ENCODE measurements at regions not wholly inside any gene's neighbourhood (a gene's known extent, or its start where the extent isn't known, plus 50 kb on each side); places are given as distances from the start of the nearest gene placed in this dataset.
"Not testable (repeated sequence)": the region's sequence is repeated elsewhere in the genome, so short reads cannot be mapped to it uniquely, and the experiment has no call there.

DNA sequence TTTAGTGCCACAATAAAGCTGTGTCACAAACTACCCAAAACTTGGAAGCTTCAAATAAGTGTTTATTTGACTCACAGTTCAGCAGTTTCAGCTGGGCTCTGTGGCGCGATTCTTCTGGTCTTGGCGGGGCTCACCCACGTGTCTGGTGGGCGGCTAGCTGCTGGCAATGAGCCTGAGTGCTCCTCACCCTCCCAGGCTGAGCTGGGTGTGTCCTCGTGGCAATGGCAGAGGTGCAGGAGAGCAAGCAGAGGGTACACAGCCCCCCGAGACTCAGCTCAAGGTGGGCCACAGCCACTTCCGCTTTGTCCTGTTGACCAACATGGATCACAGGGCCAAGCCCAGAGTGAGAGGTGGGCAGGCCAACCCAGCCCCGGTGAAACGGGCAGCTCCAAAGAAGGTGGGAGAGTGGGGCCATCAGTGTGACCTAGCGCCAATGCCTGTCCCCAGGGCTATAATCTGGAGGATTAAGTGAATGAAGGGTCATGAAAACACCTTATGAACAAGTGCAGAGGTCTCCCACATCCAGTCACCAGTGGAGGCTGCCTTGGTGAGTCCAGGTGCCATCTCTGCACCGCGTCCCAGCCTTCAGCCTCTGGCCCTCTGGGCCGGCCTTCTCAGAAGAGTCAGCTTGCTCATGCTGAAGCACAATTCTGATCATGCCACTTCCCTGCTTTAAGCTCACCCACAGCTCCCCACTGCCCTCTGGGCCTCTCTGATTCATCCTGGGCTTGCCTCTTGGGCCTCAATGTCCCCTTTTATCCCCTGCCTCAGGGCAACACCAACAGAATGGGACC, 74.6 kb upstream of the RTL6 start:
- DNase-seq (ENCODE audit: low read depth) = no peak
- TF ChIP-seq, protein P1, sequence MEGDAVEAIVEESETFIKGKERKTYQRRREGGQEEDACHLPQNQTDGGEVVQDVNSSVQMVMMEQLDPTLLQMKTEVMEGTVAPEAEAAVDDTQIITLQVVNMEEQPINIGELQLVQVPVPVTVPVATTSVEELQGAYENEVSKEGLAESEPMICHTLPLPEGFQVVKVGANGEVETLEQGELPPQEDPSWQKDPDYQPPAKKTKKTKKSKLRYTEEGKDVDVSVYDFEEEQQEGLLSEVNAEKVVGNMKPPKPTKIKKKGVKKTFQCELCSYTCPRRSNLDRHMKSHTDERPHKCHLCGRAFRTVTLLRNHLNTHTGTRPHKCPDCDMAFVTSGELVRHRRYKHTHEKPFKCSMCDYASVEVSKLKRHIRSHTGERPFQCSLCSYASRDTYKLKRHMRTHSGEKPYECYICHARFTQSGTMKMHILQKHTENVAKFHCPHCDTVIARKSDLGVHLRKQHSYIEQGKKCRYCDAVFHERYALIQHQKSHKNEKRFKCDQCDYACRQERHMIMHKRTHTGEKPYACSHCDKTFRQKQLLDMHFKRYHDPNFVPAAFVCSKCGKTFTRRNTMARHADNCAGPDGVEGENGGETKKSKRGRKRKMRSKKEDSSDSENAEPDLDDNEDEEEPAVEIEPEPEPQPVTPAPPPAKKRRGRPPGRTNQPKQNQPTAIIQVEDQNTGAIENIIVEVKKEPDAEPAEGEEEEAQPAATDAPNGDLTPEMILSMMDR (IDR thresholded peaks at IDR 0.05; ENCODE audit: insufficient read depth, low read depth, low read length, missing control alignments) = no peak
- no peak overlapping the region for H3K4me3 ChIP-seq (ENCODE audit: low read depth, low read length)

- no peak overlapping the region for H3K4me3 ChIP-seq (ENCODE audit: low read depth, low read length)
- TF ChIP-seq, protein P1 (IDR thresholded peaks at IDR 0.05; ENCODE audit: insufficient read depth, low read depth, low read length, missing control alignments) = no peak
Observed at GRCh38 chr22:44571566-44572413, 73.8 kb upstream of the RTL6 start.

DNA sequence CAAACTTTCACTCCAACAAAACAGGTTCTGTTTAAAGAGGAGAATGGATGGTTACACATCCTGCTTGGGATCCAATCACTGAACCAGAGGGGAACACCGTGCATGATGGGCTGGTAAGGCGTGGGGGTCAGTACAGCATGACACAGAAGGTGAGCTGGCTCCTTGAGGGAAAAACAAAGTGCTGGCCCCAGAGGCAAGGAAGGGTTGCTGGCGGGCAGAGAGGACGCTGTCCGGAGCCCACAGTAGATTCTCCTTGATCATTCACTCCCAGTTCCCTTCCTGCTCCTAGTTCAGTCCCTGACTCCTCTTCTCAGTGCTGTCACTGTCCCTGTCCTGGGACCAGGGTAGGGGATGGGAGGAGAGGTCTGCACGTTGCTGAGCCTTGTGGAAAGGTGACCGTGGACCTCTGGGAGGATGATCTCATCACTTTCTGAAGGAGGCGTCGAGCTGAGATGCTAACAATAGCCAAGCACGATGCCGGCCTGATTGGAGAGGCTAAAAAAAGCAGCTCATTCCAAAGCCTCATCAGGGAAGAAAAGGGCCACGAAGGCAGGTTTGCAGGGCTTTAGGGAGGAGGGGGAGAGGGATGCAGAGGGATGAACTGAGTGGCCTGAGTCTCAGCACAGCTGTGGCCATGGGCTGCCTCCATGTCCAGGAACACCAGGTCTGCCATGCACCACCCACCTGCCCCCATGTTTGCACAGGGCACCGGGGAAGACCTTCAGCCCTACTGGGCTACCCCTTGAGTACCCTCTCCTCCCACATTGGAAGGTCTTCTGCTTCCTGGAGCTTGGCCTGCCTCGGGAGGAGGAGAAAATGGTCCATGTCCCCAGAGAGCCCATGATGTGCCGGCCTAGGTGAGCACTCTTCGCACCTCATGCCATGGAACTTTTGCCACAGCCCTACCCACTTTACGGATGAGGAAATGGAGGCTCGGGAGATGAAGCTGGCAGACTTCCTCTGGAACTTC, 72.7 kb upstream of the RTL6 start:
- TF ChIP-seq, protein P1 (IDR thresholded peaks at IDR 0.05; ENCODE audit: insufficient read depth, low read depth, low read length, missing control alignments) = no peak
- no peak for DNase-seq (ENCODE audit: low read depth)
- no peak overlapping the region for H3K4me3 ChIP-seq (ENCODE audit: low read depth, low read length)

More at GRCh38 chr22:44571566-44572413, 73.8 kb upstream of the RTL6 start:
- no peak for DNase-seq (ENCODE audit: low read depth)

- TF ChIP-seq, protein P1 (IDR thresholded peaks at IDR 0.05; ENCODE audit: insufficient read depth, low read depth, low read length, missing control alignments) = no peak
- H3K4me3 ChIP-seq (ENCODE audit: low read depth, low read length) = no peak overlapping the region
- no peak for DNase-seq (ENCODE audit: low read depth)
Observed at GRCh38 chr22:44569561-44569991, 71.5 kb upstream of the RTL6 start.

GRCh38 chr22:44567846-44568493, 69.9 kb upstream of the RTL6 start:
- TF ChIP-seq, protein P1 (IDR thresholded peaks at IDR 0.05; ENCODE audit: insufficient read depth, low read depth, low read length, missing control alignments) = peak; percentile 56
- H3K4me3 ChIP-seq (ENCODE audit: low read depth, low read length) = no peak overlapping the region
- peak; percentile 61 for DNase-seq (ENCODE audit: low read depth)

DNA sequence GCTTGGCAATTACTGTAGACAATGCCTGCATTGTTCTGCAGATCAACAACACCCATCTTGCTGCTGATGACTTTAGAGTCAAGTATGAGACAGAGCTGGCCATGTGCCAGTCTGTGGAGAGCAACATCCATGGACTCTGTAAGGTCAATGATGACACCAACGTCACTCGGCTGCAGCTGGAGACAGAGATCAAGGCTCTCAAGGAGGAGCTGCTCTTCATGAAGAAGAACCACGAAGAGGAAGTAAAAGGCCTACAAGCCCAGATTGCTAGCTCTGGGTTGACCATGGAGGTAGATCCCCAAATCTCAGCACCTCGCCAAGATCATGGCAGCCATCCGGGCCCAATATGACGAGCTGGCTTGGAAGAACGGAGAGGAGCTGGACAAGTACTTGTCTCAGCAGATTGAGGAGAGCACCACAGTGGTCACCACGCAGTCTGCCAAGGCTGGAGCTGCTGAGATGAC, 69.4 kb upstream of the RTL6 start:
- not testable (repeated sequence) for DNase-seq (ENCODE audit: low read depth); H3K4me3 ChIP-seq (ENCODE audit: low read depth, low read length)

Measured in GM12865 (cell line).